IMR-90 (cell line): ENCODE measurements at regions not wholly inside any gene's neighbourhood (a gene's known extent, or its start where the extent isn't known, plus 50 kb on each side); places are given as distances from the start of the nearest gene placed in this dataset.

Experiments
- ATAC-seq: fragments of 200-7000 bp; cut with Tn5 transposase; 2 replicates; pipeline ENCODE4 v1.9.1; 2020; ENCODE audit warnings: low read depth, mild to moderate bottlenecking, moderate library complexity
- BruUV-seq: library from RNA; stranded (reverse); fragments of 400-500 nt; replicated peaks from 2 replicates; lab custom pipeline; 2021; lab: Mats Ljungman, UMichigan
- CTCF ChIA-PET: fragments of 300-600 bp; formaldehyde crosslinking; extraction: SDS; loops from one replicate; lab custom pipeline; 2021; ENCODE audit warnings: antibody characterized with exemption; lab: Yijun Ruan, JAX
- POLR2A ChIA-PET: fragments of 300-600 bp; sonication (Branson Sonifier 250); formaldehyde crosslinking; loops from one replicate; lab custom pipeline; 2022; ENCODE audit warnings: antibody characterized with exemption; ENCODE audit not compliant: unreplicated experiment; lab: Charles Lee
- DNase-seq: peaks from one replicate; pipeline ENCODE4 v3.0.0; 2013
- H2AFZ ChIP-seq: replicated peaks from 2 replicates; pipeline ENCODE3; 2013; ENCODE audit warnings: low read length, mild to moderate bottlenecking; ENCODE audit not compliant: poor library complexity
- H2AK5ac ChIP-seq: 2 replicates; pipeline ENCODE4 v1.6.1; 2013; ENCODE audit warnings: low read depth, low read length, inconsistent platforms
- H2AK9ac ChIP-seq: replicated peaks from 2 replicates; pipeline ENCODE3; 2013; ENCODE audit warnings: mild to moderate bottlenecking, low read depth, low read length, moderate library complexity; ENCODE audit not compliant: poor library complexity
- H2BK120ac ChIP-seq: 2 replicates; pipeline ENCODE4 v1.6.1; 2013; ENCODE audit warnings: low read depth, low read length, inconsistent platforms
- H2BK15ac ChIP-seq: 3 replicates; pipeline ENCODE4 v1.6.1; 2013; ENCODE audit warnings: low read depth, low read length, inconsistent platforms
- H2BK20ac ChIP-seq: 2 replicates; pipeline ENCODE4 v1.6.1; 2013; ENCODE audit warnings: low read depth, mild to moderate bottlenecking, inconsistent platforms, low read length, moderate library complexity
- H2BK5ac ChIP-seq: 2 replicates; pipeline ENCODE4 v1.6.1; 2013; ENCODE audit warnings: mild to moderate bottlenecking, low read depth, low read length, inconsistent platforms; ENCODE audit not compliant: poor library complexity, severe bottlenecking
- H3K14ac ChIP-seq: replicated peaks from 2 replicates; pipeline ENCODE4 v1.6.1; 2013; ENCODE audit warnings: low read depth, low read length, inconsistent platforms
- H3K18ac ChIP-seq: 2 replicates; pipeline ENCODE4 v1.6.1; 2013; ENCODE audit warnings: low read depth, low read length, control low read depth
- H3K23ac ChIP-seq: 2 replicates; pipeline ENCODE4 v1.6.1; 2013; ENCODE audit warnings: low read depth, low read length, inconsistent platforms
- H3K27ac ChIP-seq: 2 replicates; pipeline ENCODE4 v1.5.1; 2013; ENCODE audit warnings: mild to moderate bottlenecking, control low read depth, low read length; ENCODE audit not compliant: insufficient read depth
- H3K27me3 ChIP-seq: 2 replicates; pipeline ENCODE4 v1.6.1; 2013; ENCODE audit warnings: low read length; ENCODE audit not compliant: control insufficient read depth, insufficient read depth
- H3K36me3 ChIP-seq: 2 replicates; pipeline ENCODE4 v1.6.1; 2013; ENCODE audit warnings: low read length, mixed read lengths; ENCODE audit not compliant: control insufficient read depth, insufficient read depth
- H3K4ac ChIP-seq: 2 replicates; pipeline ENCODE4 v1.6.1; 2013; ENCODE audit warnings: low read depth, low read length, inconsistent platforms
- H3K4me1 ChIP-seq: 2 replicates; pipeline ENCODE4 v1.6.1; 2013; ENCODE audit warnings: low read length, mixed read lengths; ENCODE audit not compliant: control insufficient read depth, insufficient read depth
- H3K4me2 ChIP-seq: 2 replicates; pipeline ENCODE4 v1.6.1; 2013; ENCODE audit warnings: low read depth, mild to moderate bottlenecking, control low read depth, low read length, moderate library complexity
- H3K4me3 ChIP-seq: 2 replicates; pipeline ENCODE4 v1.5.1; 2013; ENCODE audit warnings: low read depth, mild to moderate bottlenecking, control low read depth, low read length, moderate library complexity; ENCODE audit not compliant: insufficient read depth
- H3K56ac ChIP-seq: 2 replicates; pipeline ENCODE4 v1.6.1; 2013; ENCODE audit warnings: low read length, inconsistent platforms; ENCODE audit not compliant: insufficient read depth; ENCODE audit errors: extremely low read depth
- H3K79me1 ChIP-seq, 2 experiments: 2 replicates each; pipeline ENCODE4 v1.6.1; 2013; ENCODE audit warnings: low read length in 2 of 2, inconsistent platforms in 1 of 2, low read depth in 1 of 2
- H3K9ac ChIP-seq: 2 replicates; pipeline ENCODE4 v1.6.1; 2013; ENCODE audit warnings: low read depth, low read length, control low read depth
- H3K9me1 ChIP-seq: 2 replicates; pipeline ENCODE4 v1.6.1; 2013; ENCODE audit warnings: low read length, inconsistent platforms; ENCODE audit not compliant: insufficient read depth
- H3K9me3 ChIP-seq: 2 replicates; pipeline ENCODE4 v1.6.1; 2013; ENCODE audit warnings: low read length; ENCODE audit not compliant: control insufficient read depth, insufficient read depth
- H4K20me1 ChIP-seq: 2 replicates; pipeline ENCODE4 v1.6.1; 2013; ENCODE audit warnings: low read length, inconsistent platforms; ENCODE audit not compliant: insufficient read depth
- H4K5ac ChIP-seq: 2 replicates; pipeline ENCODE4 v1.6.1; 2013; ENCODE audit warnings: mild to moderate bottlenecking, low read depth, low read length, control low read depth
- H4K8ac ChIP-seq, 2 experiments: 2 replicates each; pipeline ENCODE4 v1.6.1; 2013; ENCODE audit warnings: low read depth in 2 of 2, low read length in 2 of 2, control low read depth in 1 of 2, inconsistent platforms in 1 of 2
- H4K91ac ChIP-seq: 2 replicates; pipeline ENCODE4 v1.6.1; 2013; ENCODE audit warnings: low read depth, low read length, inconsistent platforms; ENCODE audit not compliant: insufficient read depth
- BHLHE40 ChIP-seq: fragments of 150-350 bp; IDR thresholded peaks from 2 replicates; pipeline ENCODE4 v1.6.1; 2016; ENCODE audit warnings: mild to moderate bottlenecking, low read depth, low read length
- CEBPB ChIP-seq: IDR thresholded peaks from 2 replicates; pipeline ENCODE4 v1.6.1; 2012; ENCODE audit warnings: low read depth, low read length, improper control_type of control experiment
- FOS ChIP-seq: fragments of 150-350 bp; IDR thresholded peaks from 2 replicates; pipeline ENCODE4 v1.6.1; 2016; ENCODE audit warnings: low read depth, low read length
- MAFK ChIP-seq: IDR thresholded peaks from 2 replicates; pipeline ENCODE4 v1.6.1; 2012; ENCODE audit warnings: low read depth, low read length, improper control_type of control experiment
- MXI1 ChIP-seq: IDR thresholded peaks from 2 replicates; pipeline ENCODE4 v1.6.1; 2012; ENCODE audit warnings: low read depth, mild to moderate bottlenecking, low read length, moderate library complexity, borderline replicate concordance
- NFE2L2 ChIP-seq: fragments of 150-350 bp; IDR thresholded peaks from 2 replicates; pipeline ENCODE4 v1.6.1; 2016; ENCODE audit warnings: low read depth, mild to moderate bottlenecking, low read length
- POLR2A ChIP-seq: IDR thresholded peaks from 2 replicates; pipeline ENCODE4 v1.6.1; 2012; ENCODE audit warnings: mild to moderate bottlenecking, low read depth, low read length
- RAD21 ChIP-seq: IDR thresholded peaks from 2 replicates; pipeline ENCODE4 v1.6.1; 2012; ENCODE audit warnings: low read length, improper control_type of control experiment
- RFX5 ChIP-seq: IDR thresholded peaks from 2 replicates; pipeline ENCODE4 v1.8.0; 2012; ENCODE audit warnings: low read depth, mild to moderate bottlenecking, low read length, moderate library complexity
- SMC3 ChIP-seq: fragments of 150-350 bp; IDR thresholded peaks from 2 replicates; pipeline ENCODE4 v1.6.1; 2016; ENCODE audit warnings: low read depth, mild to moderate bottlenecking, antibody characterized with exemption, low read length, moderate library complexity
- dilution Hi-C: fragments of 300-500 bp; cut with HindIII; formaldehyde crosslinking; loops from one replicate; pipeline ENCODE4 v1.14.3; 2018; ENCODE audit warnings: low sequenced_read_pairs; ENCODE audit not compliant: unreplicated experiment
- in situ Hi-C: fragments of 300-500 bp; cut with MboI; formaldehyde crosslinking; loops from 3 replicates; pipeline ENCODE4 v1.14.3; 2019; ENCODE audit warnings: low sequenced_read_pairs, inconsistent platforms, mixed read lengths
- intact Hi-C: fragments of 100-400 bp; cut with micrococcal nuclease; formaldehyde crosslinking; loops from 2 replicates; pipeline ENCODE4 v1.10.0; 2022
- TF ChIP-seq, protein P1 (sequence below): fragments of 150-350 bp; IDR thresholded peaks from 2 replicates; pipeline ENCODE4 v1.6.1; 2017; ENCODE audit warnings: mild to moderate bottlenecking, antibody characterized with exemption, low read length, low read depth
- TF ChIP-seq, protein P2 (sequence below): fragments of 150-350 bp; IDR thresholded peaks from 2 replicates; pipeline ENCODE4 v1.6.1; 2016; ENCODE audit warnings: low read depth, mild to moderate bottlenecking, low read length, moderate library complexity, borderline replicate concordance

GRCh38 chr2:14565666-14566065, 66.9 kb upstream of the LRATD1 start:
- Histone ChIP-seq H3K36me3 (no peaks in the 10 kb centered on the region), H2AK9ac (no peak overlapping the region), H2BK5ac (no peak overlapping the region), H4K8ac (no peak overlapping the region), H3K79me1 (no peaks in the 10 kb centered on the region), H3K56ac (no peak overlapping the region), H3K4me2 (no peak overlapping the region), H3K9me1 (no peaks in the 10 kb centered on the region), H3K23ac (no peak overlapping the region), H2BK120ac (no peak overlapping the region), H3K18ac (no peak overlapping the region), H3K9me3 (no peaks in the 10 kb centered on the region), H4K91ac (no peak overlapping the region), H3K4me1 (no peaks in the 10 kb centered on the region), H2BK15ac (no peak overlapping the region), H3K4me3 (no peak overlapping the region), H3K4ac (no peak overlapping the region), H3K27me3 (no peaks in the 10 kb centered on the region), H2AK5ac (no peak overlapping the region), H2BK20ac (no peak overlapping the region), H4K5ac (no peak overlapping the region), H3K14ac (no peak overlapping the region), H3K27ac (no peak overlapping the region), H3K9ac (no peak overlapping the region), H4K20me1 (no peaks in the 10 kb centered on the region), H2AFZ (no peak overlapping the region)
- POLR2A ChIA-PET, result no interaction called here
- ATAC-seq (no peak), DNase-seq (no peak)
- no TSS peak for BruUV-seq
- TF ChIP-seq, protein P1, sequence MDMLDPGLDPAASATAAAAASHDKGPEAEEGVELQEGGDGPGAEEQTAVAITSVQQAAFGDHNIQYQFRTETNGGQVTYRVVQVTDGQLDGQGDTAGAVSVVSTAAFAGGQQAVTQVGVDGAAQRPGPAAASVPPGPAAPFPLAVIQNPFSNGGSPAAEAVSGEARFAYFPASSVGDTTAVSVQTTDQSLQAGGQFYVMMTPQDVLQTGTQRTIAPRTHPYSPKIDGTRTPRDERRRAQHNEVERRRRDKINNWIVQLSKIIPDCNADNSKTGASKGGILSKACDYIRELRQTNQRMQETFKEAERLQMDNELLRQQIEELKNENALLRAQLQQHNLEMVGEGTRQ, result no peak
- TF ChIP-seq, protein P2, sequence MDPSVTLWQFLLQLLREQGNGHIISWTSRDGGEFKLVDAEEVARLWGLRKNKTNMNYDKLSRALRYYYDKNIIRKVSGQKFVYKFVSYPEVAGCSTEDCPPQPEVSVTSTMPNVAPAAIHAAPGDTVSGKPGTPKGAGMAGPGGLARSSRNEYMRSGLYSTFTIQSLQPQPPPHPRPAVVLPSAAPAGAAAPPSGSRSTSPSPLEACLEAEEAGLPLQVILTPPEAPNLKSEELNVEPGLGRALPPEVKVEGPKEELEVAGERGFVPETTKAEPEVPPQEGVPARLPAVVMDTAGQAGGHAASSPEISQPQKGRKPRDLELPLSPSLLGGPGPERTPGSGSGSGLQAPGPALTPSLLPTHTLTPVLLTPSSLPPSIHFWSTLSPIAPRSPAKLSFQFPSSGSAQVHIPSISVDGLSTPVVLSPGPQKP, result no peak
- TF ChIP-seq FOS, result no peak
- TF ChIP-seq POLR2A, result no peak
- TF ChIP-seq BHLHE40, result no peak
- no peak for TF ChIP-seq SMC3
- TF ChIP-seq NFE2L2, result no peak
- no peak for TF ChIP-seq RFX5
- TF ChIP-seq MAFK, result no peak
- no peak for TF ChIP-seq CEBPB
- no peak for TF ChIP-seq MXI1
- no peak for TF ChIP-seq RAD21
- CTCF ChIA-PET, result no interaction called here
- dilution Hi-C loops (no loop called here), in situ Hi-C loops (no loop called here), intact Hi-C loops (no loop called here)
